Natural killer cell (primary cell): ENCODE measurements at regions not wholly inside any gene's neighbourhood (a gene's known extent, or its start where the extent isn't known, plus 50 kb on each side); places are given as distances from the start of the nearest gene placed in this dataset.
"Not testable (repeated sequence)": the region's sequence is repeated elsewhere in the genome, so short reads cannot be mapped to it uniquely, and the experiment has no call there.

Source experiments
- ATAC-seq, 3 donors: fragments of 150-1000 bp in 2 of 3; fragments of 200-7000 bp in 1 of 3; cut with Tn5 transposase; 1 replicate in 1 of 3; 2 replicates in 2 of 3; pipeline ENCODE4 v1.10.0; 2021; ENCODE audit warnings: mild to moderate bottlenecking in 2 of 3, moderate library complexity in 2 of 3
- DNase-seq, 2 donors: peaks; one replicate each; pipeline versions ENCODE4 v3.0.0 to v3.0.0-alpha.2; 2013 to 2021; ENCODE audit warnings: mixed read lengths in 1 of 2
- H3K27ac ChIP-seq: one replicate; pipeline ENCODE4 v1.5.1; 2013; ENCODE audit warnings: mild to moderate bottlenecking, low read length
- H3K27me3 ChIP-seq: one replicate; pipeline ENCODE4 v1.6.1; 2013; ENCODE audit warnings: low read length; ENCODE audit not compliant: control insufficient read depth, insufficient read depth
- H3K36me3 ChIP-seq: one replicate; pipeline ENCODE4 v1.6.1; 2013; ENCODE audit warnings: low read length; ENCODE audit not compliant: control insufficient read depth, insufficient read depth
- H3K4me1 ChIP-seq: one replicate; pipeline ENCODE4 v1.6.1; 2013; ENCODE audit warnings: low read length; ENCODE audit not compliant: control insufficient read depth, insufficient read depth
- H3K4me3 ChIP-seq: one replicate; pipeline ENCODE4 v1.5.1; 2013; ENCODE audit warnings: low read length
- H3K9me3 ChIP-seq: one replicate; pipeline ENCODE4 v1.6.1; 2013; ENCODE audit warnings: low read length; ENCODE audit not compliant: control insufficient read depth, insufficient read depth
- H3K27ac Mint-ChIP-seq, 2 donors: one replicate each; pipeline ENCODE4 v1.8.0; 2022; ENCODE audit warnings: mild to moderate bottlenecking in 2 of 2, mixed read lengths in 2 of 2, moderate library complexity in 1 of 2
- H3K27me3 Mint-ChIP-seq, 2 donors: one replicate each; pipeline ENCODE4 v1.8.0; 2022; ENCODE audit warnings: low read depth in 2 of 2, mixed read lengths in 2 of 2
- H3K36me3 Mint-ChIP-seq: one replicate; pipeline ENCODE4 v1.8.0; 2022; ENCODE audit warnings: mixed read lengths
- H3K4me1 Mint-ChIP-seq, 2 donors: one replicate each; pipeline ENCODE4 v1.8.0; 2022; ENCODE audit warnings: mixed read lengths in 2 of 2
- H3K4me3 Mint-ChIP-seq: one replicate; pipeline ENCODE4 v1.8.0; 2022; ENCODE audit warnings: mild to moderate bottlenecking, moderate library complexity, mixed read lengths
- H3K9me3 Mint-ChIP-seq, 2 donors: one replicate each; pipeline ENCODE4 v1.8.0; 2022; ENCODE audit warnings: mixed read lengths in 2 of 2
- CTCF ChIP-seq: fragments of 200-600 bp; IDR thresholded peaks from one replicate; pipeline ENCODE4 v1.8.0; 2022; ENCODE audit warnings: antibody characterized with exemption
- WGBS: methylation state at CpG from one replicate; pipeline ENCODE4 v1.1.7; 2013; ENCODE audit warnings: missing lambda C conversion rate; ENCODE audit not compliant: insufficient coverage; 5-methylcytosine and 5-hydroxymethylcytosine counted together
- intact Hi-C: fragments of 100-400 bp; cut with micrococcal nuclease; formaldehyde crosslinking; loops from one replicate; pipeline ENCODE4 v1.14.2; 2022

DNA sequence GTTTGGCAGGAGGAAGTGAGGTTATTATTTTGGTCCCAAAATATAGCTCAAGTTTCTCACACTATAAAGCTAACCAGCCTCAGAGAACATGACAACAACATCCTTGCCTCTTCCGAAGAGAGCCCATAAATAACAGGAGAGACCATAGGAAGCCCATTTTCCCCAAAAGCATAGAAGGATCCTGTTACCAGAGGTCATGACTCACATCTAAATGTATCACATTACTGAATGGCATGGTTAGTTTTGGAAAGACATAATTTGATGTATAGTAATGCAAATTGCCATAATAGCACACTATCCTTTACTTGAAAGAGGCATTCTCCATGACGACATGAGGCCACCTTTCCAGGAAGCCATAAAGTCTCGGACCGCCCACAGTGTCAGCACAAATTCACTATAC is 238.8 kb upstream of the GRIA3 start:
- intact Hi-C loops, result no loop called here

GRCh38 chrX:122972604-122973003 is 211.5 kb upstream of the GRIA3 start:
- H3K36me3 ChIP-seq, result no peaks in the 10 kb centered on the region
- no peaks in the 10 kb centered on the region for H3K27me3 ChIP-seq
- H3K36me3 Mint-ChIP-seq, result no peaks in the 10 kb centered on the region
- no peaks in the 10 kb centered on the region for H3K27me3 Mint-ChIP-seq
- TF ChIP-seq CTCF, result no peak
- DNase-seq (no peak), ATAC-seq (no peak)
- no peak overlapping the region for H3K27ac ChIP-seq
- H3K4me3 Mint-ChIP-seq, result no peak overlapping the region
- H3K9me3 Mint-ChIP-seq, result peaks cover 4 to 15% of the 10 kb centered on the region in 2 donors
- H3K27ac Mint-ChIP-seq, result no peak overlapping the region
- 100% methylated on average over 1 of the region's 2 CpGs for WGBS
- intact Hi-C loops, result no loop called here
- no peaks in the 10 kb centered on the region for H3K4me1 ChIP-seq
- no peak overlapping the region for H3K4me3 ChIP-seq
- no peaks in the 10 kb centered on the region for H3K9me3 ChIP-seq
- H3K4me1 Mint-ChIP-seq, result no peaks in the 10 kb centered on the region

More for the DNA sequence above, 238.8 kb upstream of the GRIA3 start:
- ATAC-seq, result no peak
- Mint-ChIP-seq H3K9me3 (peaks cover under 1 to 8% of the 10 kb centered on the region in 2 donors), H3K4me3 (no peak overlapping the region), H3K36me3 (no peaks in the 10 kb centered on the region), H3K27ac (no peak overlapping the region), H3K27me3 (no peaks in the 10 kb centered on the region), H3K4me1 (no peaks in the 10 kb centered on the region)
- no peak for TF ChIP-seq CTCF
- Histone ChIP-seq H3K27me3 (no peaks in the 10 kb centered on the region), H3K4me3 (no peak overlapping the region), H3K27ac (no peak overlapping the region), H3K36me3 (no peaks in the 10 kb centered on the region), H3K9me3 (no peaks in the 10 kb centered on the region), H3K4me1 (no peaks in the 10 kb centered on the region)
- 48% methylated on average over 2 of the region's 4 CpGs for WGBS
- DNase-seq, result no peak

DNA sequence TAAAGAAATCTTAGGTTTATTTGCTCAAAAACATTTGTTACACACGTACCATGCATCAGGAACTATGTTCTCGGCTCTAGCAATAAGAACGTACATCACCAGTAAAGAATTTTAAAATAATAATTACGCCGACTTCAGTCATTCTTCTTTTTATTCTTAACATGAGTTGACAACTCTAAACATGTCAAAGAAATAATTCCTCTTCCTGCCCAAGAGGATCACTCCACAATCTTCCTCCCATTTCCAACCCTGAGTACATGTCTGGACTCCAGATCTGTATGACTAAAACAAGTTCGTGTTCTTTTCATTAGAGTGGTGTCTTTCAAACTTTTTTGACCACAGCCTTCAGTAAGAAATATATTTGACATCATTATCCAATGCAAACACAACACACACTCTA is 201.6 kb upstream of the GRIA3 start:
- intact Hi-C loops, result no loop called here
- Mint-ChIP-seq H3K27me3 (no peaks in the 10 kb centered on the region), H3K9me3 (peaks cover 2 to 11% of the 10 kb centered on the region in 2 donors), H3K4me1 (no peaks in the 10 kb centered on the region), H3K36me3 (no peaks in the 10 kb centered on the region), H3K27ac (no peak overlapping the region), H3K4me3 (no peak overlapping the region)
- DNase-seq (no peak), ATAC-seq (no peak)
- H3K4me3 ChIP-seq, result no peak overlapping the region
- 90% methylated on average over 5 of the region's 6 CpGs for WGBS
- no peak for TF ChIP-seq CTCF
- no peak overlapping the region for H3K27ac ChIP-seq
- no peaks in the 10 kb centered on the region for H3K9me3 ChIP-seq
- H3K27me3 ChIP-seq, result no peaks in the 10 kb centered on the region
- H3K4me1 ChIP-seq, result no peaks in the 10 kb centered on the region
- no peaks in the 10 kb centered on the region for H3K36me3 ChIP-seq

GRCh38 chrX:123002844-123003243 is 181.2 kb upstream of the GRIA3 start:
- H3K4me1 ChIP-seq, H3K4me3 ChIP-seq, H3K27ac Mint-ChIP-seq, H3K4me1 Mint-ChIP-seq, H3K27me3 Mint-ChIP-seq, H3K9me3 ChIP-seq, H3K36me3 ChIP-seq, ATAC-seq, intact Hi-C loops, H3K36me3 Mint-ChIP-seq, DNase-seq, H3K27ac ChIP-seq, H3K4me3 Mint-ChIP-seq, H3K27me3 ChIP-seq: not testable (repeated sequence)
- H3K9me3 Mint-ChIP-seq, result peaks cover 6 to 19% of the 10 kb centered on the region in 2 donors
- 100% methylated on average over 1 of the region's 2 CpGs for WGBS
